HEK293 (cell line): ENCODE measurements at regions not wholly inside any gene's neighbourhood (a gene's known extent, or its start where the extent isn't known, plus 50 kb on each side); places are given as distances from the start of the nearest gene placed in this dataset.

Source experiments
- CTCF ChIA-PET: fragments of 350-600 bp; formaldehyde crosslinking; extraction: SDS; loops from one replicate; lab custom pipeline; 2021; ENCODE audit warnings: antibody characterized with exemption; lab: Yijun Ruan, JAX
- POLR2A ChIA-PET: fragments of 300-600 bp; formaldehyde crosslinking; extraction: SDS; loops from one replicate; lab custom pipeline; 2020; ENCODE audit warnings: antibody characterized with exemption, inconsistent platforms; lab: Yijun Ruan, JAX
- H3K27ac ChIP-seq: fragments of 200-500 bp; sonication (Bioruptor generic); 2 replicates; pipeline ENCODE4 v1.5.1; 2014; ENCODE audit warnings: low read depth, low read length, control low read depth, inconsistent platforms; ENCODE audit errors: extremely low read depth
- H3K36me3 ChIP-seq, 2 experiments: fragments of 200-500 bp in 1 of 2; sonication (Bioruptor generic) in 1 of 2; 1 replicate in 1 of 2; 2 replicates in 1 of 2; pipeline ENCODE4 v1.5.1; 2014 to 2017; ENCODE audit warnings: inconsistent platforms in 2 of 2, low read length in 2 of 2; ENCODE audit not compliant: control insufficient read depth in 2 of 2, insufficient read depth in 1 of 2
- H3K4me1 ChIP-seq: fragments of 200-500 bp; sonication (Bioruptor generic); 2 replicates; pipeline ENCODE4 v1.5.1; 2014; ENCODE audit warnings: mild to moderate bottlenecking, low read length, inconsistent platforms; ENCODE audit not compliant: control insufficient read depth, insufficient read depth
- H3K4me3 ChIP-seq: 2 replicates; pipeline ENCODE4 v1.5.1; 2011; ENCODE audit warnings: low read depth, mild to moderate bottlenecking, control low read depth, low read length, moderate library complexity
- H3K9me3 ChIP-seq: fragments of 200-500 bp; sonication (Bioruptor generic); 2 replicates; pipeline ENCODE4 v1.5.1; 2014; ENCODE audit warnings: low read depth, low read length, inconsistent platforms; ENCODE audit not compliant: control insufficient read depth, insufficient read depth
- EGR2 ChIP-seq: fragments of 450-650 bp; formaldehyde crosslinking; IDR thresholded peaks from 2 replicates; pipeline ENCODE4 v1.5.1; 2016; ENCODE audit warnings: low read depth, missing biosample characterization, missing genetic modification characterization
- GLI4 ChIP-seq: fragments of 450-650 bp; formaldehyde crosslinking; IDR thresholded peaks from 2 replicates; pipeline ENCODE4 v1.5.1; 2016; ENCODE audit warnings: missing biosample characterization, missing genetic modification characterization
- TCF7L2 ChIP-seq: IDR thresholded peaks from 2 replicates; pipeline ENCODE4 v1.6.1; 2011; ENCODE audit warnings: low read depth, mild to moderate bottlenecking, inconsistent platforms, low read length, moderate library complexity, borderline replicate concordance
- TRIM28 ChIP-seq: IDR thresholded peaks from 2 replicates; pipeline ENCODE4 v1.6.1; 2011; ENCODE audit warnings: low read length, control low read depth, borderline replicate concordance
- ZBTB7A ChIP-seq: fragments of 450-650 bp; formaldehyde crosslinking; IDR thresholded peaks from 2 replicates; pipeline ENCODE4 v1.5.1; 2016; ENCODE audit warnings: low read depth, missing biosample characterization, missing genetic modification characterization
- ZNF10 ChIP-seq: fragments of 450-650 bp; formaldehyde crosslinking; IDR thresholded peaks from 2 replicates; pipeline ENCODE4 v1.5.1; 2017; ENCODE audit warnings: missing biosample characterization, missing genetic modification characterization
- ZNF112 ChIP-seq: fragments of 450-650 bp; formaldehyde crosslinking; IDR thresholded peaks from 2 replicates; pipeline ENCODE4 v1.5.0; 2017; ENCODE audit warnings: missing biosample characterization, missing genetic modification characterization
- ZNF132 ChIP-seq: fragments of 450-650 bp; formaldehyde crosslinking; IDR thresholded peaks from 2 replicates; pipeline ENCODE4 v1.5.1; 2017; ENCODE audit warnings: missing biosample characterization, missing genetic modification characterization, borderline replicate concordance
- ZNF148 ChIP-seq: fragments of 450-650 bp; formaldehyde crosslinking; IDR thresholded peaks from 2 replicates; pipeline ENCODE4 v1.5.0; 2017; ENCODE audit warnings: missing biosample characterization, missing genetic modification characterization, borderline replicate concordance
- ZNF175 ChIP-seq: fragments of 450-650 bp; formaldehyde crosslinking; IDR thresholded peaks from 2 replicates; pipeline ENCODE4 v1.5.1; 2016; ENCODE audit warnings: missing biosample characterization, missing genetic modification characterization
- ZNF202 ChIP-seq: fragments of 450-650 bp; formaldehyde crosslinking; IDR thresholded peaks from 2 replicates; pipeline ENCODE4 v1.5.1; 2016; ENCODE audit warnings: missing biosample characterization, missing genetic modification characterization, borderline replicate concordance
- ZNF214 ChIP-seq: fragments of 450-650 bp; formaldehyde crosslinking; IDR thresholded peaks from 2 replicates; pipeline ENCODE4 v1.5.1; 2017; ENCODE audit warnings: missing biosample characterization, mild to moderate bottlenecking, missing genetic modification characterization, borderline replicate concordance
- ZNF223 ChIP-seq: fragments of 450-650 bp; formaldehyde crosslinking; IDR thresholded peaks from 2 replicates; pipeline ENCODE4 v1.5.1; 2016; ENCODE audit warnings: missing biosample characterization, missing genetic modification characterization
- ZNF394 ChIP-seq: fragments of 450-650 bp; formaldehyde crosslinking; IDR thresholded peaks from 2 replicates; pipeline ENCODE4 v1.5.1; 2016; ENCODE audit warnings: missing biosample characterization, missing genetic modification characterization, mild to moderate bottlenecking, moderate library complexity, borderline replicate concordance
- ZNF473 ChIP-seq: fragments of 450-650 bp; formaldehyde crosslinking; IDR thresholded peaks from 2 replicates; pipeline ENCODE4 v1.5.1; 2017; ENCODE audit warnings: missing biosample characterization, missing genetic modification characterization
- ZNF529 ChIP-seq: fragments of 450-650 bp; formaldehyde crosslinking; IDR thresholded peaks from 2 replicates; pipeline ENCODE4 v1.5.1; 2017; ENCODE audit warnings: missing genetic modification characterization, missing biosample characterization; ENCODE audit not compliant: insufficient replicate concordance
- ZNF549 ChIP-seq: fragments of 450-650 bp; IDR thresholded peaks from 2 replicates; pipeline ENCODE4 v1.5.1; 2018; ENCODE audit warnings: missing biosample characterization, missing genetic modification characterization, mild to moderate bottlenecking, inconsistent platforms, moderate library complexity
- ZNF560 ChIP-seq: fragments of 450-650 bp; formaldehyde crosslinking; IDR thresholded peaks from 2 replicates; pipeline ENCODE4 v1.5.1; 2017; ENCODE audit warnings: missing biosample characterization, missing genetic modification characterization, borderline replicate concordance
- ZNF596 ChIP-seq: fragments of 450-650 bp; IDR thresholded peaks from 2 replicates; pipeline ENCODE4 v1.5.0; 2018; ENCODE audit warnings: missing biosample characterization, mild to moderate bottlenecking, missing genetic modification characterization, moderate library complexity
- ZNF639 ChIP-seq: fragments of 450-650 bp; formaldehyde crosslinking; IDR thresholded peaks from 2 replicates; pipeline ENCODE4 v1.5.1; 2016; ENCODE audit warnings: missing biosample characterization, missing genetic modification characterization
- ZNF768 ChIP-seq: fragments of 450-650 bp; formaldehyde crosslinking; IDR thresholded peaks from 2 replicates; pipeline ENCODE4 v1.5.1; 2018; ENCODE audit warnings: missing biosample characterization, mild to moderate bottlenecking, missing genetic modification characterization
- ZNF785 ChIP-seq: fragments of 450-650 bp; formaldehyde crosslinking; IDR thresholded peaks from 2 replicates; pipeline ENCODE4 v1.5.1; 2016; ENCODE audit warnings: missing biosample characterization, missing genetic modification characterization

GRCh38 chr14:105888151-105888550, 361.8 kb downstream of the TMEM121 start:
- TF ChIP-seq ZNF223 (tag by site-specific recombination) = no peak
- TF ChIP-seq ZNF132 (tag by site-specific recombination) = no peak
- no peak for TF ChIP-seq ZBTB7A (tag by site-specific recombination)
- no peak for TF ChIP-seq ZNF768 (tag by site-specific recombination)
- no peak for TF ChIP-seq TCF7L2
- POLR2A ChIA-PET = no interaction called here
- H3K4me1 ChIP-seq = no peaks in the 10 kb centered on the region

GRCh38 chr14:105888784-105889665, 362.6 kb downstream of the TMEM121 start:
- Histone ChIP-seq H3K4me3 (no peak overlapping the region), H3K4me1 (no peaks in the 10 kb centered on the region), H3K27ac (no peak overlapping the region), H3K9me3 (no peaks in the 10 kb centered on the region), H3K36me3 (no peaks in the 10 kb centered on the region)
- no peak for TF ChIP-seq TRIM28
- no peak for TF ChIP-seq ZNF148 (tag by site-specific recombination)
- no peak for TF ChIP-seq ZNF10 (tag by site-specific recombination)
- TF ChIP-seq ZNF202 = no peak
- no peak for TF ChIP-seq ZNF214 (tag by site-specific recombination)
- TF ChIP-seq ZNF639 (tag by site-specific recombination) = no peak
- TF ChIP-seq ZNF785 (tag by site-specific recombination) = no peak
- no peak for TF ChIP-seq ZNF473
- TF ChIP-seq EGR2 (tag by site-specific recombination) = no peak
- TF ChIP-seq ZNF549 (tag by site-specific recombination) = no peak
- no peak for TF ChIP-seq ZNF175 (tag by site-specific recombination)
- no peak for TF ChIP-seq GLI4 (tag by site-specific recombination)
- no peak for TF ChIP-seq ZNF560 (tag by site-specific recombination)
- no peak for TF ChIP-seq ZNF394 (tag by site-specific recombination)
- no peak for TF ChIP-seq ZNF112 (tag by site-specific recombination)
- no peak for TF ChIP-seq ZNF596 (tag by site-specific recombination)
- TF ChIP-seq ZNF529 (tag by site-specific recombination) = no peak
- ChIA-PET POLR2A (no interaction called here), CTCF (no interaction called here)

More at GRCh38 chr14:105888151-105888550, 361.8 kb downstream of the TMEM121 start:
- no peak overlapping the region for H3K27ac ChIP-seq
- H3K4me3 ChIP-seq = no peak overlapping the region
- CTCF ChIA-PET = no interaction called here
- no peaks in the 10 kb centered on the region for H3K9me3 ChIP-seq
- no peaks in the 10 kb centered on the region for H3K36me3 ChIP-seq
